HEK293 (cell line): ENCODE measurements at regions not wholly inside any gene's neighbourhood (a gene's known extent, or its start where the extent isn't known, plus 50 kb on each side); places are given as distances from the start of the nearest gene placed in this dataset.

Source experiments
- CTCF ChIP-seq: fragments of 450-650 bp; formaldehyde crosslinking; IDR thresholded peaks from 2 replicates; pipeline ENCODE4 v1.5.1; 2016; ENCODE audit warnings: missing biosample characterization, missing genetic modification characterization
- GFI1B ChIP-seq: fragments of 450-650 bp; formaldehyde crosslinking; IDR thresholded peaks from 2 replicates; pipeline ENCODE4 v1.5.1; 2016; ENCODE audit warnings: missing biosample characterization, missing genetic modification characterization
- MYNN ChIP-seq: fragments of 450-650 bp; formaldehyde crosslinking; IDR thresholded peaks from 2 replicates; pipeline ENCODE4 v1.5.1; 2016; ENCODE audit warnings: missing biosample characterization, missing genetic modification characterization, borderline replicate concordance
- SALL2 ChIP-seq: fragments of 450-650 bp; formaldehyde crosslinking; IDR thresholded peaks from 2 replicates; pipeline ENCODE4 v1.5.0; 2017; ENCODE audit warnings: missing biosample characterization, mild to moderate bottlenecking, missing genetic modification characterization, borderline replicate concordance
- ZFHX2 ChIP-seq: fragments of 450-650 bp; formaldehyde crosslinking; conservative IDR thresholded peaks from 2 replicates; pipeline ENCODE4 v1.5.1; 2016; ENCODE audit warnings: missing biosample characterization, missing genetic modification characterization
- ZNF341 ChIP-seq: fragments of 450-650 bp; formaldehyde crosslinking; IDR thresholded peaks from 2 replicates; pipeline ENCODE4; 2016; ENCODE audit warnings: low read depth, missing biosample characterization, missing genetic modification characterization
- ZNF398 ChIP-seq: fragments of 450-650 bp; formaldehyde crosslinking; IDR thresholded peaks from 2 replicates; pipeline ENCODE4 v1.5.1; 2017; ENCODE audit warnings: missing biosample characterization, missing genetic modification characterization
- ZNF416 ChIP-seq: fragments of 450-650 bp; formaldehyde crosslinking; IDR thresholded peaks from 2 replicates; pipeline ENCODE4 v1.5.1; 2016; ENCODE audit warnings: missing biosample characterization, missing genetic modification characterization
- ZNF549 ChIP-seq: fragments of 450-650 bp; IDR thresholded peaks from 2 replicates; pipeline ENCODE4 v1.5.1; 2018; ENCODE audit warnings: missing biosample characterization, missing genetic modification characterization, mild to moderate bottlenecking, inconsistent platforms, moderate library complexity
- ZNF785 ChIP-seq: fragments of 450-650 bp; formaldehyde crosslinking; IDR thresholded peaks from 2 replicates; pipeline ENCODE4 v1.5.1; 2016; ENCODE audit warnings: missing biosample characterization, missing genetic modification characterization

DNA sequence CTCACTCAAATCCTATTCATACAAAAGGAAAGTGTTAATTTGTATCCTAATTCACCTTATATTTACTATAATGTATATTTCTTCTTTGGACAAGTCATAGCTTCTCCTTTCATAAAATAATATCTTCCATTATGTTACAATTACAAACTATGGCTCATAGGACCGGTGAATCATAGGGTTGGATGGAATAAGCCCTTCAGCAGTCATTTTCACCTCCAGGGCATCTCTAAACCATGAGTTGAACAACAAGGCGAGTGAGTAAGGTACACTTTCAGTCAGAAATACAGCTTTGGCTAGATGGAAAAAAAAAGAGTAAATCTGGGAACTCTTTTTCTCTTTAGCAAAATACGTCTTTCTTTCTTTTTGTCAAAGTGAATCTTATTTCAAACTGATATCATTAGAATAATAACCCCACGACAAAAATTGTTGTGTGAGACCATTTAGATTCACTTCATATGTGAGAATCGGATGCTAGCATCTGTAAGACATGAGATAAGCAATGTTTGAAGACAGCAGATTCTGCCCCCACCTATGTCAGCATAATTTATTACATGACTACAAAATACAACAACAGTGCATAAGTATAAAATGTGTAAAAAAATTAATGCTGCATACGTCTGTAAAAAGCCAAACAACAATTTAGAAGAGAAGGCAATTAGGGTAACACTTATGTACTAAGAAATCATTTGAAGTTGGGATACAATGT, 184.4 kb upstream of the SLC38A2 start:
- TF ChIP-seq CTCF (no peak), GFI1B (no peak), MYNN (tag by site-specific recombination) (no peak), ZNF785 (no peak), ZNF416 (no peak), SALL2 (tag by site-specific recombination) (no peak), ZNF549 (tag by site-specific recombination) (no peak), ZFHX2 (tag by site-specific recombination) (no peak), ZNF341 (tag by site-specific recombination) (no peak), ZNF398 (tag by site-specific recombination) (no peak)
